ENCODE measurements at regions not wholly inside any gene's neighbourhood (a gene's known extent, or its start where the extent isn't known, plus 50 kb on each side); places are given as distances from the start of the nearest gene placed in this dataset.

- no peaks in the 10 kb centered on the region for H3K4me1 Mint-ChIP-seq
- Histone ChIP-seq H3F3A (ENCODE audit: low read depth) (no peaks in the 10 kb centered on the region), H3K27ac (no peak overlapping the region), H3K4me2 (no peak overlapping the region), H2AFZ (replicated peaks) (no peak overlapping the region), H3K4me1 (no peaks in the 10 kb centered on the region), H3K79me2 (ENCODE audit: low read depth) (no peaks in the 10 kb centered on the region), H3K4me3 (no peak overlapping the region), H3K9ac (no peak overlapping the region), H3K9me3 (ENCODE audit: low read depth) (peaks cover 7% of the 10 kb centered on the region), H4K20me1 (ENCODE audit: low read depth) (no peaks in the 10 kb centered on the region), H3K27me3 (no peaks in the 10 kb centered on the region), H3K36me3 (no peaks in the 10 kb centered on the region)
- no peak for TF ChIP-seq EZH2 (IDR thresholded peaks at IDR 0.05)
- TF ChIP-seq, protein P1, sequence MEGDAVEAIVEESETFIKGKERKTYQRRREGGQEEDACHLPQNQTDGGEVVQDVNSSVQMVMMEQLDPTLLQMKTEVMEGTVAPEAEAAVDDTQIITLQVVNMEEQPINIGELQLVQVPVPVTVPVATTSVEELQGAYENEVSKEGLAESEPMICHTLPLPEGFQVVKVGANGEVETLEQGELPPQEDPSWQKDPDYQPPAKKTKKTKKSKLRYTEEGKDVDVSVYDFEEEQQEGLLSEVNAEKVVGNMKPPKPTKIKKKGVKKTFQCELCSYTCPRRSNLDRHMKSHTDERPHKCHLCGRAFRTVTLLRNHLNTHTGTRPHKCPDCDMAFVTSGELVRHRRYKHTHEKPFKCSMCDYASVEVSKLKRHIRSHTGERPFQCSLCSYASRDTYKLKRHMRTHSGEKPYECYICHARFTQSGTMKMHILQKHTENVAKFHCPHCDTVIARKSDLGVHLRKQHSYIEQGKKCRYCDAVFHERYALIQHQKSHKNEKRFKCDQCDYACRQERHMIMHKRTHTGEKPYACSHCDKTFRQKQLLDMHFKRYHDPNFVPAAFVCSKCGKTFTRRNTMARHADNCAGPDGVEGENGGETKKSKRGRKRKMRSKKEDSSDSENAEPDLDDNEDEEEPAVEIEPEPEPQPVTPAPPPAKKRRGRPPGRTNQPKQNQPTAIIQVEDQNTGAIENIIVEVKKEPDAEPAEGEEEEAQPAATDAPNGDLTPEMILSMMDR (IDR thresholded peaks at IDR 0.05), result no peak
- no peak for TF ChIP-seq EZH2phosphoT487 (IDR thresholded peaks at IDR 0.05)
- no peak for DNase-seq (ENCODE audit: low spot score)
- H3K4me3 Mint-ChIP-seq, result no peak overlapping the region
- H3K27ac Mint-ChIP-seq, result no peak overlapping the region
- no peaks in the 10 kb centered on the region for H3K36me3 Mint-ChIP-seq
- no peaks in the 10 kb centered on the region for H3K27me3 Mint-ChIP-seq (ENCODE audit: insufficient read depth, low read depth)
- peaks cover 8% of the 10 kb centered on the region for H3K9me3 Mint-ChIP-seq
These were observed 207.7 kb downstream of the C11orf87 start for GRCh38 chr11:109629734-109630133.

- no peaks in the 10 kb centered on the region for H3K9me3 ChIP-seq (ENCODE audit: low read depth)
- Mint-ChIP-seq H3K4me1 (no peaks in the 10 kb centered on the region), H3K27me3 (ENCODE audit: insufficient read depth, low read depth) (no peaks in the 10 kb centered on the region), H3K9me3 (no peaks in the 10 kb centered on the region), H3K36me3 (no peaks in the 10 kb centered on the region), H3K27ac (no peak overlapping the region), H3K4me3 (no peak overlapping the region)
- no peak for TF ChIP-seq EZH2phosphoT487 (IDR thresholded peaks at IDR 0.05)
- TF ChIP-seq, protein P1 (IDR thresholded peaks at IDR 0.05), result peak; percentile 50
- no peak for TF ChIP-seq EZH2 (IDR thresholded peaks at IDR 0.05)
- no peak overlapping the region for H3K27ac ChIP-seq
- no peaks in the 10 kb centered on the region for H3K36me3 ChIP-seq
- H3K79me2 ChIP-seq (ENCODE audit: low read depth), result no peaks in the 10 kb centered on the region
- H4K20me1 ChIP-seq (ENCODE audit: low read depth), result no peaks in the 10 kb centered on the region
- H3K9ac ChIP-seq, result no peak overlapping the region
- no peaks in the 10 kb centered on the region for H3K4me1 ChIP-seq
- H3K4me2 ChIP-seq, result no peak overlapping the region
- H3F3A ChIP-seq (ENCODE audit: low read depth), result no peaks in the 10 kb centered on the region
- H2AFZ ChIP-seq (replicated peaks), result no peak overlapping the region
- H3K4me3 ChIP-seq, result no peak overlapping the region
- DNase-seq (ENCODE audit: low spot score), result peak; percentile 77
- H3K27me3 ChIP-seq, result no peaks in the 10 kb centered on the region
These were observed 219.6 kb downstream of the C11orf87 start for GRCh38 chr11:109641549-109641948.

DNA sequence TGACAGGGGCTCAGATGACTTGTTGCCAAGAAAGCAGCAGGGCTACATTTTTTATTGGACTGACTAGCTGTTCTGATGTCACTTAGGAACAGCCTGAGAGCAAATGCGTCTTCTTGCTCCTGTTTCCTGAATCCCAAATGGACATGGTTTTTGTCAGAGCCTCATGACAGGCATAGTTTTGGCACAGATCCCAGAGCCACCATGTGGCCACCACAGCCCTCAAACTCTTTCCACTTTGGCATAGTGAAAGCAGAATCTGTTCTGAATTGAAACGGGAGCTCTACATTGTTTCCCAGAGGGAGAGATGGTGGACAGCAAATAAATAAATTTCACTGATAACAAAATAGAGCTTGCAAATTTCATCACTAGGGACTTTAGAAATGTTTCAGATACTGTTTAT is 222.2 kb downstream of the C11orf87 start:
- peak; percentile 16 for DNase-seq (ENCODE audit: low spot score)
- H3K79me2 ChIP-seq (ENCODE audit: low read depth), result no peaks in the 10 kb centered on the region
- no peak overlapping the region for H3K4me2 ChIP-seq
- no peaks in the 10 kb centered on the region for H3F3A ChIP-seq (ENCODE audit: low read depth)
- H3K9me3 Mint-ChIP-seq, result no peaks in the 10 kb centered on the region
- H3K9me3 ChIP-seq (ENCODE audit: low read depth), result no peaks in the 10 kb centered on the region
- H4K20me1 ChIP-seq (ENCODE audit: low read depth), result no peaks in the 10 kb centered on the region
- TF ChIP-seq EZH2 (IDR thresholded peaks at IDR 0.05), result no peak
- TF ChIP-seq, protein P1 (IDR thresholded peaks at IDR 0.05), result peak; percentile 7
- no peak overlapping the region for H3K4me3 ChIP-seq
- H3K4me1 Mint-ChIP-seq, result no peaks in the 10 kb centered on the region
- no peaks in the 10 kb centered on the region for H3K36me3 ChIP-seq
- no peak overlapping the region for H2AFZ ChIP-seq (replicated peaks)
- no peaks in the 10 kb centered on the region for H3K27me3 ChIP-seq
- no peak overlapping the region for H3K27ac ChIP-seq
- no peak overlapping the region for H3K9ac ChIP-seq
- H3K4me1 ChIP-seq, result no peaks in the 10 kb centered on the region
- H3K36me3 Mint-ChIP-seq, result no peaks in the 10 kb centered on the region
- H3K27me3 Mint-ChIP-seq (ENCODE audit: insufficient read depth, low read depth), result no peaks in the 10 kb centered on the region
- H3K4me3 Mint-ChIP-seq, result no peak overlapping the region
- no peak overlapping the region for H3K27ac Mint-ChIP-seq

DNA sequence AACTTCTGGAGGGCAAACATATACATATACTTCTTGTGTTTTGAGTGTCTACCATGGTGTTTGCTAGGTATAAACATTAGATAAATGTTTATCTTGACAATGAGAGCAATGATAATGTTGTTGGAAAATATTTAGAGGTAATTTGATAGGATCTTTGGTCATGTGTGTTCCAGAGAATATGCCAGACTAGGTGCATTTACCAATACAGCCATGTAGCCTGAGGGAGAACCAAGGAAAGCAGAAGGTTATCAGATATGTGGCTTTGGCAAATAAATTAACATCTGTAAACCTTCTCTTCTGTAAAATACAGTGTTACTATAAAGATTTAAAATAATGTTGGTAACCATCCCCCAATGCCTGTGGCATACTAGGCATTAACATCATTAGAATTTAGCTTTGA is 226.8 kb downstream of the C11orf87 start:
- Histone ChIP-seq H3K9ac (no peak overlapping the region), H3K79me2 (ENCODE audit: low read depth) (no peaks in the 10 kb centered on the region), H3K4me3 (no peak overlapping the region), H3F3A (ENCODE audit: low read depth) (no peaks in the 10 kb centered on the region), H4K20me1 (ENCODE audit: low read depth) (no peaks in the 10 kb centered on the region), H3K9me3 (ENCODE audit: low read depth) (no peaks in the 10 kb centered on the region), H3K36me3 (no peaks in the 10 kb centered on the region), H2AFZ (replicated peaks) (no peak overlapping the region), H3K27ac (no peak overlapping the region), H3K4me2 (no peak overlapping the region), H3K4me1 (no peaks in the 10 kb centered on the region), H3K27me3 (no peaks in the 10 kb centered on the region)
- Mint-ChIP-seq H3K9me3 (no peaks in the 10 kb centered on the region), H3K4me1 (no peaks in the 10 kb centered on the region), H3K27me3 (ENCODE audit: insufficient read depth, low read depth) (no peaks in the 10 kb centered on the region), H3K36me3 (no peaks in the 10 kb centered on the region), H3K27ac (no peak overlapping the region), H3K4me3 (no peak overlapping the region)
- DNase-seq (ENCODE audit: low spot score), result no peak
- TF ChIP-seq, protein P1 (IDR thresholded peaks at IDR 0.05), result no peak
- no peak for TF ChIP-seq EZH2phosphoT487 (IDR thresholded peaks at IDR 0.05)
- no peak for TF ChIP-seq EZH2 (IDR thresholded peaks at IDR 0.05)
